GM19395 (cell line): ENCODE measurements at regions not wholly inside any gene's neighbourhood (a gene's known extent, or its start where the extent isn't known, plus 50 kb on each side); places are given as distances from the start of the nearest gene placed in this dataset.
"Not testable (repeated sequence)": the region's sequence is repeated elsewhere in the genome, so short reads cannot be mapped to it uniquely, and the experiment has no call there.

Source experiments
- ATAC-seq: cut with Tn5 transposase; IDR thresholded peaks from one replicate; pipeline ENCODE4 v1.9.1; 2021; ENCODE audit warnings: mild to moderate bottlenecking, moderate library complexity; ENCODE audit not compliant: unreplicated experiment

GRCh38 chr1:199930067-199930466 lies 97.4 kb upstream of the NR5A2 start:
- not testable (repeated sequence) for ATAC-seq

GRCh38 chr1:199931666-199932377 lies 95.7 kb upstream of the NR5A2 start:
- no peak for ATAC-seq

GRCh38 chr1:199932462-199932861 lies 95.0 kb upstream of the NR5A2 start:
- no peak for ATAC-seq

- ATAC-seq: no peak
Observed at GRCh38 chr1:199936441-199936840, 91.1 kb upstream of the NR5A2 start.

DNA sequence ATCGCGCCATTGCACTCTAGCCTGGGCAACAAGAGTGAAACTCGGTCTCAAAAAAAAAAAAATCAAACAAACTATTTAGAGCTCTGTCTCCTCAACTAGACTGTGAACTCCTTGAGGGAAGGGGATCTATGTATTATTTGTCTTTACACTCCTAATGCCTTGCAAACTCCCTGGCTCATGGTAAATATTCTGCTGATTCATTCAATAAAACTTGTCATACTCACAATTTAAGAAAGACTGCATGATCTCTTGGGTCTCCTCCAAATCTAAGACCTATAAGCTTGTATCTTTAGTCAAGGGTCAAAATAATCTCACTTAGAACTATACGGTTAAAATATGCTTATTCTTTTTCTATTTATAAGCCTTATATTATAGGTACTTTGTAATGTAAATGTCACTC lies 90.3 kb upstream of the NR5A2 start:
- ATAC-seq: no peak

- no peak for ATAC-seq
Observed at GRCh38 chr1:199937661-199938060, 89.8 kb upstream of the NR5A2 start.

GRCh38 chr1:199944986-199945385 lies 82.5 kb upstream of the NR5A2 start:
- no peak for ATAC-seq

DNA sequence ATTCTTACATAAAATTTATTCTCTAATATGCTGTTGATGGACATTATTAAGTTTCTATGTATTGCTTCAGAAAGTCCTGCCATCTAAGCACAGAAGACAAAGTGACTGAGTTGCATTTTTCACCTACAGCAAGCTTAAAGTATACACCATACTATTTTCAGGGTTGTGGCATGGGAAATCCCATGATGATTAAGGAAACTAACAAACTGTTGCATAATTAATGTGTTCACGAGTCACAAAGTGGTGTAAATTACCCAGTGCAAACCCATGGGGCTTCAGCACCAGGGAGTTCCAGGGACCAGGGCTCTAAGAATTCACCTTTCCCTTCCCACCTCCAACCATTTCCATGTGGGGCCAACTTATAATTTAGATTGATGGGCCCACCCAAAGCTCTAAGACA lies 81.9 kb upstream of the NR5A2 start:
- no peak for ATAC-seq

DNA sequence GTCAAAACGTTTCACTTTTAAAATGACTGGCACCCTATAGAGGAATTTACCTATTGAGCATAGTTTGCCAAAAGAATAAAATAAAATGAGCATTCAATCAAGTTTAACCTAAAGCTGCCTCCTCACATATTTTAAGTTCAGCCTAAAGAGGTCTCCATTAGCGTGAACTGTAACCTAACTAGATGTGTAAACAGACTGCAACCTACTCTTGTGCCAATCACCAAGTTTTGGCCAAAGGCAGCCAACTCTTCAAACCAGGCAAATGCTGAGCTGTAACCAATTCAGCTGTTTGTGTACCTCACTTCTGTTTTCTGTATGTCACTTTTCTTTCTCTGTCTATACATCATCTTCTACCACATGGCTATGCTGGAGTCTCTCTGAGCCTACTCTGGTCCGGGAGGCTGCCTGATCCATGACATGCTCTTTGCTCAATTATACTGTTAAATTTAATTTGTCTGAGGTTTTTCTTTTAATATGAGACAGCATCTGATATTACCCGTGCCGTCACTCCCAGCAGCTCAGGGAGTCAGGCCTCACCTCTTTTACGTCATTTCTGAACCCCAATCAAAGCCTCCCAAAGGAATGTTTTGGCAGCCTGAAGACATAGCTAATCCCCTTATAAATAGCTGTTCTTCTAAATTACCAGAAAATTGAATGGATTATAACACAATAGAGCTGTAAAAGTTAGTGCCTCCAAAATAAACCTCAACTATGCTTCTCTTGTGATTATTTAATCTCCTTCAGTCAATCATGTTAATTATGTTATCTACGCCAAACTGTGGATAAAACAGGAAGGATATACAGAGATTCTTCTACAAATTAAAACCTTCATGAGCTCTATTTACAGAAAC lies 81.0 kb upstream of the NR5A2 start:
- ATAC-seq: no peak

- ATAC-seq: no peak
Observed at GRCh38 chr1:199948587-199949280, 78.8 kb upstream of the NR5A2 start.

DNA sequence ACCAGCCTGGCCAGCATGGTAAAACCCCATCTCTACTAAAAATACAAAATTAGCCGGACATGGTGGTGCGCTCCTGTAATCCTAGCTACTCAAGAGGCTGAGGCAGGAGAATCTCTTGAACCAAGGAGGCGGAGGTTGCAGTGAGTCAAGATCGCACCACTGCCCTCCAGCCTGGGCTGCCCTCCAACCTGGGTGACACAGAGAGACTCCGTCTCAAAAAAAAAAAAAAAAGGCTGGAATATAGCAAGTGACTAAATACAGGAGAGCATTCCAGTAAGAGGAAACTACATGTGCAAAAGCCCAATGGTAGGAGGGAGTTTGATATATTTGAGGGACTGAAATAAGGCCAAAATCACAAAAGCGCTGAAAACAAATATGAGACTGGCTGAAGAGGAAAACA lies 76.5 kb upstream of the NR5A2 start:
- not testable (repeated sequence) for ATAC-seq

DNA sequence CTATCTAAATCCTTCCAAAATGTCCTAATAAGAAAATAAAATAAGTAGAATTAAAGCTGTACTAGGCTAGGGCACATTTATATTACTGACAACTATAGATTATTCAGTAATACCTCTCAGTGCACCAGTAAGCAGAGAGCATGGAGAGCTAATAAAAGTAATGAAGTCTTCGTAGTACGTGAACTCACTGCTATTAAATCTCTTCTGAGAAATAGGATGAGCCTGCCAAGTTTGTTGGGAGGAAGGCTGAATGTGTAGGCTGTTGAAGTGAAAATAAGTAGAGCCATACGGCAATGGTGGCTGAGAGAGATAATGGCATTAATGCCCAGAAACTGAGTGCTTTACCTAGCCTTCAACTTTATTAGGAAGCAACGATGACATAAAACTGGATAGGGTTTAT lies 73.9 kb upstream of the NR5A2 start:
- ATAC-seq: no peak

- ATAC-seq: no peak
Observed at GRCh38 chr1:199954699-199955098, 72.8 kb upstream of the NR5A2 start.

DNA sequence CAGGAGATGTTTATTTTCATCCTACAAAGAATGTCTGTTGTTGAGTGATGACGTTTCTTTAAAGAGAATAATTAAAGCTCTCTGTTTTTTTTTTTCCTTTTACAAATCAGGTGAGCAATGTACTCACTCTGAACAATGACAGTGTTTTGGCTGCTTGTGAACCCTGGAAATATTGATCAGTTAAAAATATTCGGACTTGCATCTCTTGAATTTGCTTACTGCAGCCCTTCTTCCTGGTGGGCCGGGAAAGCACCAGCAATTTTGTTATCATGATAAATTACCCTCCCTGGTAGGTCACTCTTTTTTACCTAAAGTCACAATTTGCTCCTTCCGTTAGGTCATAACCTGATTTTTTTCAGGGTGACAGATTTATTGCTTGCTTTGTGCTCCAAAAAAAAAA lies 72.3 kb upstream of the NR5A2 start:
- no peak for ATAC-seq

DNA sequence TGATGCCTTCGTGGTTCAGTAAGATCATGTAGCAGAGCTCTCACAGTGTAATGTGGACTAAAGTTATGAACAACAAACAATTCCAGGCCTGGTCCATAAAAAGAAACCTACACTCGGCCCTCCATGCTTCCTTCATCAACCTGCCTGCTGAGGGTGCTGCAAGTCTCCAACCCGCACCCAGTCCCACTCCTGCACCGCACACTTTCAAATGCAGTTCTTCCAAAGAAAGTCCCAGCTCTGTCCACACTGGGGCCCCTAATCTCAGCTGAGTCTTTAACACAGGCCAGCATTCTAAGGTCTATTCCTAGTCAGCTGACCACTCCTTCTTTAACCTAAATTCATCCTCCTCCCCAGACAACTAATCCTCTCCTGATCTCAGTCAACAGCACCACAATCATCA lies 71.5 kb upstream of the NR5A2 start:
- ATAC-seq: no peak

GRCh38 chr1:199959033-199959774 lies 68.3 kb upstream of the NR5A2 start:
- no peak for ATAC-seq

GRCh38 chr1:199959775-199960110 lies 67.8 kb upstream of the NR5A2 start:
- no peak for ATAC-seq

- ATAC-seq: no peak
Observed at GRCh38 chr1:199970125-199970524, 57.4 kb upstream of the NR5A2 start.

DNA sequence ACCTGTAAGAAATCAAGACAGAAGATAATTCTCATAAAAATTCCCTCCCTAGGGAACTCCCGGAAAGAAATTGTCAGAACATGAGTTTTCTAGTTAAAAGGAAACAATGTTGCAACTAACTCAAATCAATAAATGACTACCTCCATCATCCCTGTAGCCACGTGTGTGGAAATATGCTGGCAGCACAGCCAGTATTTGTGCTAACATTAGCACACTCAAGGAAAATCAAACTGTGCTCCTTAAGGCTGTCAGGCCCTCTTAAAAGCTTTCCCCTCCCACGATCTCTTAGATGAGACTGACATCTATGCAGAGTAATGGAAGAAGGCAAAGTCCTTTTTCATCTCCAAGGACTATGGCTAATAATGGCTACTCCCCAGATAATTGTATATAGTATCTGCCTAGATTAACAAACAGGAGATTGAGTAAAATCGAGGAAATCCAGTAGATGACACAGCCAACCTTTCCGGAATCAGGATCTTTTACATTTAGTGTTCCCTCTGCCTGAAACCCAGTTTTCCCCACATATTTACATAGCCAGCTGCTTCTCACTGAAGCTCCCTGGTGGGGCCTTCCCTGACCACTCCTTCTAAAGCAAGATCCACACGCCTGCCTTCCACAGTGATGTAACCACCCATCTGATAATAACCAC lies 50.9 kb upstream of the NR5A2 start:
- no peak for ATAC-seq
